ENCODE measurements at regions not wholly inside any gene's neighbourhood (a gene's known extent, or its start where the extent isn't known, plus 50 kb on each side); places are given as distances from the start of the nearest gene placed in this dataset.
"Not testable (repeated sequence)": the region's sequence is repeated elsewhere in the genome, so short reads cannot be mapped to it uniquely, and the experiment has no call there.

DNA sequence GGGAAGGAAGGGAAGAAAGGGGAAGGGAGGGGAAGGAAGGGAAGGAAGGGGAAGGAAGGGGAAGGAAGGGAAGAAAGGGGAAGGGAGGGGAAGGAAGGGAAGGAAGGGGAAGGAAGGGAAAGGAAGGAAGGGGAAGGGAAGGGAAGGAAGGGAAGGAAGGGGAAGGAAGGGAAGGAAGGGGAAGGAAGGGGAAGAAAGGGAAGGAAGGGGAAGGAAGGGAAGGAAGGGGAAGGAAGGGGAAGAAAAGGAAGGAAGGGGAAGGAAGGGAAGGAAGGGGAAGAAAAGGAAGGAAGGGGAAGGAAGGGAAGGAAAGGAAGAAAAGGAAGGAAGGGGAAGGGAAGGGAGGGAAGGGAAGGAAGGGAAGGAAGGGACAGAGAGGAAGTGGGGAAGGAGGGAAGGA, 295.7 kb upstream of the PCDH18 start:
- DNase-seq: not testable (repeated sequence)

DNA sequence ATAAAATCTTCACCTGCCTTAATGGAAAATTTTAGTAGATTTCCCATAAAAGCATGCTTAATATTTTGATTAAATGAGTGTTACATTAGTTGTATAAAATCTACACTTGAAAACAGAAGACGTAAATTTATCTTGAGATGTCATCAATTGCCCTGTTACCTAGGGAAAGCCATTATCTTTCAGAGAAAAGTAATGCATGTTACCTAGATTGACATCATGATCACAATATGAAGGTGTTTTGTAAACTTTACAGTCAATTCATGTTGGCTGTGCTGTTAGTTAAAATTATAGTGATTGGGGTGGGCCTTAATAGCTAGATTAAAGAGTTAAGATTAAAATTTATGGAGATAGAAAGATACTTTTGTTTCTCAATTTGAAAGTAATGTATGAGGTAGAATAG, 293.2 kb upstream of the PCDH18 start:
- DNase-seq: no peak

DNA sequence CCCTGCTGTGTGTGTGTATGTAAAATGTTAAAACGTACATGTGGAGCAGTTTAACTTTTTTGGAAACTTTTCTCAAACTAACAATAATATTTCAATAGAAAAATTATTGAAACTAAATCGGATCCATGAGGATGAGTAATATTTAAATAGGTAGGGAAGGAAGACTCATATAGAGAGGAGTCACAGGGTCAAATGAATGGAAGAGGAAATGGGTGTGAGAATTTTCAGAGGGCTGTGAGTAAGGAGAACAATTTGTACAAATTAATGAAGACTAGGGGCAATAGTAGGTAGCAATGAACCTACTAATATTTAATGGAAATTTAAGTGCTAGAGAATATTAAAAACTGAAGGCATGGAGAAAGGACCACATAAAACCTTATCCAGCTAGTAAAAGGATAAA, 290.7 kb upstream of the PCDH18 start:
- DNase-seq: no peak

DNA sequence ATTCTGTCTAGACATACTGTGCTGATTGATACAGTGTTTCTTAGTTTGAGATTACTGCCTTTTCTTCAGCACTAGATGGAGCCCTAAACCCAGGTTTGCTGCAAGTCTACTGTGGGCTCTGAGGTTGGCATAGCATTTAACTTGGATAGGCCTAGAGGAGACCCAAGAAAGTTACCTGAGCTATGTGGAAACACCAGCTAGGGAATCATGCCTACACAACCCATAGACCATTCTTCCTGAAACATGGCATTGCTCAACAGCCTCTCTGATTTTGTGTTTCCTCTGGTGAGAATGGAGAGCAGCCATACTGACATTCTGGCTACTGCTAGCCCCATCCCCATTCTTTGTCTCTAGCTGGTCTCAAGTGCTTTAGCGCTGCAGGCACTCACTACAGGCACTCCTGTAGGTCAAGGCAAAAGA, 287.7 kb upstream of the PCDH18 start:
- DNase-seq: peak in 1 of 2 donors; percentile 7

DNA sequence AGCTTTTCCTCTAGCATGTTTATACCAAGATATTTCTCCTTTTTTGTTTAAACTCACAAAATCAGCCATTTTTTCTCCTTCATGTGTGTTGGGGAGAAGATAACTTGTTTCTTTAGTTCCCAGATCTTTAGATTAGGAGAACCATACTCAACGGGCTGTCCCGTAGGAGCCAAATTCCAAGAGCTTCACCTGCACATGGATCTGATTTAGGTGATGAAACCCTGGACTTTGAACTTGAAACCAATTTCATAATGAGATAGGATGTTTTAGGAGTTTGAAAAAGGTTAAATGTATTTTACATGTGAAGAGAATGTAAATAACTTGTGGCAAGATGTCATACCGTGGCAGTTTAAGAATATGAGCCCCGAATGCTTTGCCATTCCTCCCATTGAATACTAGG, 280.0 kb upstream of the PCDH18 start:
- DNase-seq: no peak

DNA sequence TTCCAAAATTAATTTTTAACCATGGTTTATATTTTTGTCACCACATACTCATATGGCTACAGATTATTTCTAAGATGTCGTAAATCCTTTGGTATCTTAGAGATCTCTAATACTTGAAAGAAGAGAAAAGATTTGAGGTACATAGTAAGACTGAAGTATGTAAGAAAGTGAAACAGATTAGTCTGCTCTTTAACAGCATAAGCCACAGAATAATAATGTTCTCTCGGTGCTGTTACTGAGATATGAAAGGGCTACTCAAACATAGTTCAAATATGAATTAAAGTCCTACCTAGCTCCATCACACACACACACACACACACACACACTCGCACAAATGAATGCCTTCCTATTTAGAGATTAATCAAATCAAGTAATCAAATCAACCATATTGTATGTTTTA, 274.1 kb upstream of the PCDH18 start:
- no peak for DNase-seq

DNA sequence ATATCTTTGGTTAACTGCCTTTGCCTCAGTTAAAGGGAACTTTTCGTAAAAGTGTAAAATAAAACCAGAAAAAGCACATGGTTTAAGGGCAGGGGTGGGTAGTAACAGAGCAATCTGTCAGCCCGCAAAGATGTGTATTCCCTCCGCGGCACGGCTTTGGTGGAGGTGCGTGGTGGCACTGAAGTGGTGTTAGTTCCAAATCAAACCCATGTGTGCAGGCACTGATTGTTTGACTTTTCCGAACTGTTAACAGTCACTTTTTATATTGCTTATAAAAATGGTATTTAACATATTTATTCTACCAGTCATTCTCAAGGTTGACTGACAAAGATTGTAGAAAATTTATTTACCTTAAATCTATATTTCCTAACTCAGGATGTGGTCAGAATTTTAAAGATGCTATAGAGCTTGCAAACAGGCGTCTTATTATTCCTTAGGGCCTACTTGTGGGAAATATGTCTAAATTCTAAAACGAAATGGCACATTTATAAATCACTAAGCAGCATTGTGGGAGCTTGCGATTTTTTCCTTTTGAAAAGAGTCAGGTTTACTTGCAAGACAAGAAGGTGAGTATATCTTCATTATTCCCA, 272.7 kb upstream of the PCDH18 start:
- no peak for DNase-seq

DNA sequence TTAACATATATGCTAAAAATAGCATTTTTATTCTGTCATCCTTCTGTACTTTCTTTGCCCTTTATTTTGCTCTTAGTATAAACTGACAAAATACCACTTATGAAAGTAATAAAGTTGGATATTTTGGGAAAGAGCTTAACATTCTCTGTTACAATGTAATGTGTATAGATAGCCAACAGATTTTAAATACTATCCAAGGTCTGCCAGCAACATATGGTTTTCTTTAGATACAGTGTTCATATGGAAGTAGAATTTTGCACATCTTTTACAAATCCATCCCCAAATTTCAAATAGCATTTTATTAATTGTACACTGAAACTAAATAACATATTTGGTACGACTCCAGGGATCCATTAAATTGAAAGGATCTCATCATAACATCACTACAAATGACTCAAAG, 268.6 kb upstream of the PCDH18 start:
- no peak for DNase-seq

DNA sequence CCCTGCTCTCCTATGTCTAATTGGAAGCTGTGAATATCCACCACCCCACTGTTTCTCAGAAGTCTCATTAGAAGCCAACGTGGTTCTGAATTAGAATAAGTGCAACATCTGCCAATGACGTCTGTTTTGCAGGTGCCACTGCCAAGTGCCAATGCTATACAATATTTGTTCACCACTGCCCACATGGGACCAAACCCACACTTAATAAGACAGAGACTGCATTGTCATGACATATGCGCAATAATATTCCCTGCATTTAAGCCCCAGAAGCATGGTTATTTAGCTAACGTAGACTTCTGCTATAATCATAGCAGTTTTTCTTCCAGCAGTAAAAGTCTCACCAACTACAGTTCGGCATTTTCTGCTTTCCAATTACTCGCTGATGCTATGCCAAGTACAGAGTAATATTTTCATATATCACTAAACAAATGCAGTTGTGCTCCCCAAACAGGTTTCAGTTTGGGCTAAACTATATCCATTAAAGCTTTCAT, 262.5 kb upstream of the PCDH18 start:
- DNase-seq: no peak

DNA sequence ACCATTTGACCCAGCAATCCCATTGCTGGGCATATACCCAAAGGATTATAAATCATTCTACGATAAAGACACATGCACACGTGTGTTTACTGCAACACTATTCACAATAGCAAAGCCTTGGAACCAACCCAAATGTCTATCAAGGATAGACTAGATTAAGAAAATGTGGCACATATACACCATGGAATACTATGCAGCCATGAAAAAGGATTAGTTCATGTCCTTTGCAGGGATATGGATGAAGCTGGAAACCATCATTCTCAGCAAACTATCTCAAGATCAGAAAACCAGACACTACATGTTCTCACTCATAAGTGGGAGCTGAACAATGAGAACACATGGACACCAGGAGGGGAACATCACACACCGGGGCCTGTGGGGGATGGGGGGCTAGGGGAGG, 257.0 kb upstream of the PCDH18 start:
- DNase-seq: not testable (repeated sequence)

DNA sequence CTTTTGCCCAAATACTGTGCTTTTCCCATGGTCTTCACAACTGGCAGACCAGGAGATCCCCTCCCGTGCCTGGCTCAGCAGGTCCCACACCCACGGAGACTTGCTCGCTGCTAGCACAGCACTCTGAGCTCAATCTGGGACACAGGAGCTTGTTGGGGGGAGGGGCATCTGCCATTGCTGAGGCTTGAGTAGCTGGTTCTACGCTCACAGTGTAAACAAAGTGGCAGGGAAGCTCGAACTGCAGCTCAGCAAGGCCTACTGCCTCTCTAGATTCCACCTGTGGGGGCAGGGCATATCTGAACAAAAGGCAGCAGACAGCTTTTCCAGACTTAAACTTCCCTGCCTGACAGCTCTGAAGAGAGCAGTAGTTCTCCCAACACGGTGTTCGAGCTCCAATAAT, 251.6 kb upstream of the PCDH18 start:
- DNase-seq: not testable (repeated sequence)

DNA sequence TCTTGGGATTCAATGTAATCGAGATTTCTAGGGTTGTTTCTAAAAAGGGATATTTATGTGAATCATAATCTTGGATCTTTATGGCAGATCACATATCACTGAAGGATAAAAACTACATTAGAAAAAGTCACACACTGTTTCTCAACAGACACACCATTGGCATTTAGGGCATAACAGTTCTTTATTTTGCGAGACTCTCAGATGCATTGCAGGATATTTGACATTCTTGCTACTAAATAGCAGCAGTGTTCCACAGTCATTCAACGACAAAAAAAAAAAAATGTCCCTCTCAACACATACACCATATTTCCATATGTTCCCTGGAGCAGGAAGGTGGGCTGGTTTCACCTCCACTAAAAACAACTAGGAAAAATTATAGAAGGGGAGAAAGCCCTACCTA, 243.4 kb upstream of the PCDH18 start:
- DNase-seq: no peak

DNA sequence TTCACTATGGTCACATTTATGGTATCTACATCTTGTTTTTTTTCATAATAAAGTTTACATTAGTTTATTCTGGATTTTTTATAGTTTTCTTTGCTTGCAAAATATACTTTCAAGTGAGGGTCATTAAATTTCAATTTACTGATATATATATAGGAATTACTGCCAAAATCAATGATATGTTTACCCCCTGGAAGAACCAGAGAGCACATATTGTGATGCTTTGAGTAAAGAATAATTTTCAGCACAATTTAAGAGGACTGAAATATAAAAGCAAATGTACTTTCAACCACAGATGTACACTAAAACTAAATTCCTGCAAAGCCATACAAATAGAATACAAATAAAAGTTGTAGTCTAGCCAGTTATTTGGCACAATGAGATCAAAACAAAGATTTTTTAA, 242.2 kb upstream of the PCDH18 start:
- DNase-seq: no peak

DNA sequence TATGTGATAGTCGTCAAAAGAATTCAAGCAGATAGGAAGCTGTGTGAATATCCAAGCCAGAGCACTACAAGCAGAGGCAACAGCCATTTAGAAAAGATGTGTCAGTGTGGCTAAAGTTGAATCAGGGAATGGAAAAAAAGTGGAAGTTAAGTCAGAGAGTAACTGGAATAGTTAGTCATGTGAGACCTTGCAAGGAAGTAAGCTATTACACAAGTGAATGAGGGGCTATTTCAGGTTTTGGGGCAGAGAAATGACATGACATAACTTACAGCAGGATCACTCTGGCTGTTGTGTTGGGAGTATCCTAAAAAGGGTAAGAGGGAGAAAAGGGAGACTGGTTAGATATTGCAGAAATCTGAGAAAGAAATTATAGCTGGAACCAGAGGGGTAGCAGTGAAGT, 236.6 kb upstream of the PCDH18 start:
- peak in 1 of 2 donors; percentile 8 for DNase-seq

DNA sequence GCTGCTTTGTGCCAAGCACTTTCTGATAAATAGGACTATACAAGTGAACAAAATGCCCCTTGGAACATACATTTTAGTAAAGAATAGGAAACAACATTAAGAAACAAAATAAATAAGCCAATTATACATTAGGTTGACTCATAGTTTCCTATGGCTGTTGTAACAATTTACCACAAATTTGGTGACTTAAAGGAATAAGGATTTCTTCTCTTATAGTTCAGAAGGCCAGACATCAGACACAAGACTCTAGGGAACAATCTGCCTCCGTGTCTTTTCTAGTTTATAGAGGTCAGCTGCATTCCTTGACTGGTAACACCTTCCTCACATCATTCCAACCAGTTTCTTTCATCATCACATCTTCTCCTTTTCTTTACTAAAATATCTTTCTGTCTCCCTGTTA, 235.9 kb upstream of the PCDH18 start:
- DNase-seq: no peak

DNA sequence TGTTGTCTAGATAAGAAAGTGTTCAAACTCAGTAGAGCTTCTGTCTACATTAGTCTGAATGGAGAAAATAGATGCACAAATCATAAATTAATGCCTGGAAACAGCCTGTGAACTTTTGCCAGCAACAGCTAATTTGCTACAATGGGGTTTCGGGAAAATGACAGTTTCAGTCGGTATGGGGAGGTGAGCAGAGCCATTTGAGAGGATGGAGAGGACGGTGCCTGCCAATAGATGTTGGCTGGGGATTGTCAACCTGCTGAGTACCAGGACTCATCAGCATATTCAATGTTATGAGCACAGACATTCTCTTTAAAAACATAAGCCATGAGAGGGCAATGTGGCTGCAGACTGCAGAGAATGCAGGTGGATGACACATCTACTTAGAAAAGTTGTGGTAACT, 230.3 kb upstream of the PCDH18 start:
- DNase-seq: no peak

DNA sequence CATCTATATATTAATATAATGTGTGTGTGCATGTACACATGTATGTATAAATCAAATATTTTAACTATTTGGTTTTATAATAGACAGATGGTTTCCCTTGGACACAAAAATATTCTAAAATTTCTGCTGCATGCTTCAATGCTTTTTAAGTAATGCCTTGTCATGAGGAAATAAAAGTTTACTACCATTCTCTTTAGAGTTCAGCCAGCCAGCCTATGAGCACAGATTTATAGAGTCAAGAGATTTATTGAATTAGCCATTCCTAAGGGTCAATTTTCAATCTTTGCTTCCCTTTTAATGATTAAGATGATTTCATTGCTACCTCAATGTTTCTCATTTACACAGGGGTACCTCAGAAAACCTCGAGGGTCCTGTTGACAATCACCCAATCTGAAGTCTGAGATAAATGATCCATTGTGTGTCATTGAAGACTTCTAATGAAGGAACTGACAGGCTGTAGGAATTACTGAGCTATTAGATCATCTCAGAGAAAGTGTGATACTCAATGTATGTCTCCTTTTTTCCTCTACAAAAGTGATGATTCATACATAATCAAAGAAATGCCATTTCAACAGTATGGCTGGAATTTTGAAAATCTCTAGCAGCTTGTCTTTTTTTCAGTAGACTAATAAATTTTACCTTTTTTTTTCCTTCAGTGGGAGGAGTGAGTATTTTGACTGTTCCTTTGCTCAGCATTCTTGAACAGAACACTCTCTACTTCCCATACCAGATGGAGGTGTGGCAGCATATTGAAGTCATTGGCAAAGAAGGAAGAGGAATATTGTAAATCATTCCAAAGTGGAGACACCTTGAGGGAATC, 222.6 kb upstream of the PCDH18 start:
- no peak for DNase-seq

DNA sequence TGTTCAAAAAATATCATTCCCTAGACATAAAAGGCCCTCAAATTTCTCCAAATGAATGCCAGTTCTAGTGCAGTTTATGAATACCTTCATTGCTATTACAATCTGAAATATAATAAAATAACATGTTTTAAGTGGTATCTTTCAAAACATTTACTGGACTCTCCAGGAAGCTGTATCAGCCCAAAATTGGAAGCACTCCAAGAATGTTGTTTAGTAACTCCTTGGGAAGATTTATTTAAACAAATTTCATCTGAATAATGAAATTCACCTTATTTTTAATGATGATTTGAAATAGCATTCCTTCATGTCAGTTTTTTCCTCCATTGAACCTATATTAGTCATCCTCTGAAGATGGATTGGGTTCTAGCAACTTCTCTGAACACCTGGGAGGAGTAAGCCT, 217.2 kb upstream of the PCDH18 start:
- no peak for DNase-seq

DNA sequence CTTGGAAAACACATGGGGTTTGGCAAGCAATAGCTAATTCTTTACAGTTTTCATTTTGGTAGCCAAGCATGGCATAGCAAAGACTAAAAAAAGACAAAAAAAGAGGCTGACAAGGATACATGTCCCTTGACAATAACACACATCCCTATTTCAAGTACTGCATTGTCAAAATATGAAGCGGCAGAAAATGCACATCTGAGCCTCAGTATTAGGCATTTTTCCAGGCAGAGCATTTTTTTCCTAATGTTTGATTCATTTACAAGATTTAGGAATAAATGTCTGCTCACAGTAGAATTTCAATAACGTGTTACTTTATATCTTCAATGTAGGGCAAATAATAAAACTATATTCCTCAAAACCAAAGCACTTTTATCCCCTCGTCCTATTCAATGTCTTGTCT, 216.3 kb upstream of the PCDH18 start:
- DNase-seq: no peak

DNA sequence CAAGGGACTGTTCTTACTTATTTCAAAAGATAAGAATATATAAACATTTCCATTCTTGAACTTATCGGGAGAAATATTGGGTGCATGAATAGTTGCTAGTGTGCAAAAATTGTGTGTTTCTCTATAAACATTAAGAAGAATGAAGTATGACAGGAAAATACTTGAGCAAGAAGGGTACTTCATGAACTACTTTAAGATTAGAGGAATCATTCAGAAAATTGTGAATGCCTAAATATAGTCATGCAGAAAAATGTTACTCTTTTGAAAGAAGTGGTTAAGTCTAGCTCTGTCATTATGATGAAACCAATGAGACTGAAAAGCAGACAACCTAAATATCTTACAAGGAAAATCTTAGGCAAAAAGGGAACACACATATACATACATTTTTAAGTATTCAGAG, 207.8 kb upstream of the PCDH18 start:
- no peak for DNase-seq

DNA sequence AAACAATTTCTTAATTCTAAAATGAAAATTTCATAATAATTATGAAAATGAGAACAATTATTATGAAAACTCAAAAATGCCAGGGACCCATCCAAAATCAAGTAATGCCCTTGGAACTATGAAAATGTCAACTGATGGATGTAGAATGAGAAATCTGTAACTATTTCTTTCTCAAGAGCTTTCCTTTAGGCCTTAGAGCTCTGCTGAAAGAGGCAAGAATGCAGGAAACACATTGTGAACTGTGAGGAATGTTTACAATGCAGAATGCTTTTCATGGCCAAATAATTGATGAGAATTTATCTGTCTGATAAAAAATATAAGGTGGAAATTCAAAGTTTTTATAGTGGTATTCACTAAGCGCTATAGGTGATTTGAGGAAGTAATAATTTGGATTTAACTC, 207.1 kb upstream of the PCDH18 start:
- no peak for DNase-seq

DNA sequence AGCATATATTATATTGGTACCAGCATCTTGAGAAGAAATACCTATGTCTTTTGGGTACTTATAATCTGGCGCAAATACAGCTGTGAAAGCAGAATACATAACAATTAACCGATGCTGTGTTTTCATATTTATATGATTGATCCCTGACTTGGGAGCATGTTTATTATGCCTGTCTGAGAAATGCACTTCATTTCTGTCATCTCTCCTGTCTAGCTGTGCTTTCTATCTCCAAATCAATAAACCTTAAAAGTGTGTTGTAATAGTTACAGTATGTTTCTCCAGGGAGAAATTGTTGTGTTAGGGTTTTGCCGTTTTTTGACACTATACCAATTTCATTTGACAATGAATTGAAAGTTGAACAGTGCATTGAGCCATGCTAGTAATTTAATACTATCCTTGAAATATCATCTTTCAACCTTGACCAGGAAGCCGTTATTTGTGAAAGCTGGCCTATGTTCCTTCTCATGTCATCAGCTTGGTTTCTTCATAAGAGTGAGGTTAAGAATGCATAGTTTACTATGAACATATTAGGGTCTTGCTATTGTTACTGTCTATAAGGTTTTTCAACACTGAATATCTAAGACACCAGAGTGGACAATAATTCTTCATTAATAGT, 206.2 kb upstream of the PCDH18 start:
- no peak for DNase-seq

DNA sequence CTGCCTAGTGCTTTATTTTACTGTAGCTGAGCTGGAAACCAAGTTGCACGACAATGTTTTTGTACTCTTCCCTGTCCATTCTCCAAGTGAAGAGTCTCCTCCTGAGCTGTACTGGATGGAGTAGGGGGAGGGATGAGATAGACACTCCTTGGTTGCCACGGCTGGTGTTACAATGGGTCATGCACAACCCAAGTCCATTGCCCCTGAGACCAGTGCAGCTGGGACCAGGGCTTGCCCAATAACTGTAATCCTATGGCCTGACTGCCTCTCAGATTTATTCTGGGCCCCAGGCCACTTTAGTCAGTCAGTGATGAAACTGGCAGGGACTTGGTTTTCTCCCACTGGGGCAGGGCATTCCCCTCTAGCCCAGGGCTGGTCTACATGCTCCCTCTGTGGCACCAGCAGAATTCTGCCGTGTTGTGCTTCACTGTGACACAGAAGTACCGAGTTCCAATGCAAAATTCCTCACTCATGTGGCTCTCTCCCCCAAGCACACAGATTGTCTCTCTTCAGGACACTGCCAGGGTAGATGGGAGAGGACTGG, 203.3 kb upstream of the PCDH18 start:
- DNase-seq: no peak
